Epithelial cell of proximal tubule (primary cell): ENCODE measurements at regions not wholly inside any gene's neighbourhood (a gene's known extent, or its start where the extent isn't known, plus 50 kb on each side); places are given as distances from the start of the nearest gene placed in this dataset.

Experiments
- DNase-seq: peaks from one replicate; pipeline ENCODE4 v3.0.0-alpha.2; 2011; ENCODE audit warnings: low read depth
- H3K4me3 ChIP-seq: 2 replicates; pipeline ENCODE4 v1.5.1; 2011; ENCODE audit warnings: low read depth, mild to moderate bottlenecking, low read length
- CTCF ChIP-seq: conservative IDR thresholded peaks from 2 replicates; pipeline ENCODE4 v1.5.1; 2012; ENCODE audit warnings: low read depth, mild to moderate bottlenecking, low read length

GRCh38 chr3:150133293-150133692 is 162.6 kb upstream of the PFN2 start:
- DNase-seq, result no peak
- no peak overlapping the region for H3K4me3 ChIP-seq
- no peak for TF ChIP-seq CTCF

- no peak for DNase-seq
- TF ChIP-seq CTCF, result no peak
- no peak overlapping the region for H3K4me3 ChIP-seq
These were observed 161.5 kb upstream of the PFN2 start for GRCh38 chr3:150132101-150132749.

- no peak for TF ChIP-seq CTCF
- no peak for DNase-seq
- no peak overlapping the region for H3K4me3 ChIP-seq
These were observed 161.0 kb upstream of the PFN2 start for GRCh38 chr3:150131663-150132062.

- no peak overlapping the region for H3K4me3 ChIP-seq
- no peak for DNase-seq
- no peak for TF ChIP-seq CTCF
These were observed 159.9 kb upstream of the PFN2 start for GRCh38 chr3:150130404-150131100.

GRCh38 chr3:150129166-150129565 is 158.5 kb upstream of the PFN2 start:
- no peak overlapping the region for H3K4me3 ChIP-seq
- no peak for TF ChIP-seq CTCF
- DNase-seq, result no peak

GRCh38 chr3:150128126-150128525 is 157.4 kb upstream of the PFN2 start:
- no peak for DNase-seq
- TF ChIP-seq CTCF, result no peak
- no peak overlapping the region for H3K4me3 ChIP-seq

- no peak overlapping the region for H3K4me3 ChIP-seq
- no peak for DNase-seq
- TF ChIP-seq CTCF, result no peak
These were observed 156.4 kb upstream of the PFN2 start for GRCh38 chr3:150127011-150127490.
